Neural progenitor cell (in vitro differentiated cells): ENCODE measurements at regions not wholly inside any gene's neighbourhood (a gene's known extent, or its start where the extent isn't known, plus 50 kb on each side); places are given as distances from the start of the nearest gene placed in this dataset.

ENCODE experiments used
- DNase-seq: peaks from one replicate; pipeline ENCODE4 v3.0.0-alpha.2; 2016; ENCODE audit warnings: low spot score
- H2AFZ ChIP-seq: fragments of 200-600 bp; sonication (generic); replicated peaks from 2 replicates; pipeline ENCODE4 v1.6.1; 2016; ENCODE audit warnings: antibody characterized with exemption
- H3F3A ChIP-seq: fragments of 200-600 bp; sonication (generic); 2 replicates; pipeline ENCODE4 v1.6.1; 2016; ENCODE audit warnings: antibody characterized with exemption, low read depth
- H3K27ac ChIP-seq: fragments of 200-600 bp; sonication (generic); 2 replicates; pipeline ENCODE4 v1.5.1; 2016; ENCODE audit warnings: mild to moderate bottlenecking
- H3K27me3 ChIP-seq: fragments of 200-600 bp; sonication (generic); 2 replicates; pipeline ENCODE4 v1.6.1; 2016; ENCODE audit warnings: mild to moderate bottlenecking, moderate library complexity
- H3K36me3 ChIP-seq: fragments of 200-600 bp; sonication (generic); 2 replicates; pipeline ENCODE4 v1.5.1; 2016
- H3K4me1 ChIP-seq: fragments of 200-600 bp; sonication (generic); 2 replicates; pipeline ENCODE4 v1.6.1; 2016; ENCODE audit warnings: mixed run types
- H3K4me2 ChIP-seq: fragments of 200-600 bp; sonication (generic); 2 replicates; pipeline ENCODE4 v1.6.1; 2016
- H3K4me3 ChIP-seq: fragments of 200-600 bp; sonication (generic); 2 replicates; pipeline ENCODE4 v1.5.1; 2016
- H3K79me2 ChIP-seq: fragments of 200-600 bp; sonication (generic); 2 replicates; pipeline ENCODE4 v1.6.1; 2016; ENCODE audit warnings: low read depth
- H3K9ac ChIP-seq: fragments of 200-600 bp; sonication (generic); 2 replicates; pipeline ENCODE4 v1.6.1; 2016
- H3K9me3 ChIP-seq: fragments of 200-600 bp; sonication (generic); 2 replicates; pipeline ENCODE4 v1.5.1; 2016; ENCODE audit warnings: low read depth
- H4K20me1 ChIP-seq: fragments of 200-600 bp; sonication (generic); 2 replicates; pipeline ENCODE4 v1.6.1; 2016; ENCODE audit warnings: low read depth
- H3K27ac Mint-ChIP-seq: 3 replicates; pipeline ENCODE4 v1.8.0; 2021; ENCODE audit warnings: mixed read lengths
- H3K27me3 Mint-ChIP-seq: 2 replicates; pipeline ENCODE4 v1.8.0; 2022; ENCODE audit warnings: low read depth, mild to moderate bottlenecking, inconsistent platforms, moderate library complexity, mixed read lengths; ENCODE audit not compliant: insufficient read depth
- H3K36me3 Mint-ChIP-seq: 3 replicates; pipeline ENCODE4 v1.8.0; 2021; ENCODE audit warnings: mixed read lengths
- H3K4me1 Mint-ChIP-seq: 3 replicates; pipeline ENCODE4 v1.8.0; 2021; ENCODE audit warnings: mixed read lengths
- H3K4me3 Mint-ChIP-seq: 3 replicates; pipeline ENCODE4 v1.8.0; 2021; ENCODE audit warnings: mild to moderate bottlenecking, moderate library complexity, mixed read lengths
- H3K9me3 Mint-ChIP-seq: 3 replicates; pipeline ENCODE4 v1.8.0; 2020; ENCODE audit warnings: mixed read lengths
- EZH2 ChIP-seq: fragments of 200-600 bp; sonication (generic); IDR thresholded peaks from 2 replicates; pipeline ENCODE4 v1.6.1; 2017; ENCODE audit warnings: antibody characterized with exemption, mild to moderate bottlenecking, moderate library complexity
- EZH2phosphoT487 ChIP-seq: fragments of 200-600 bp; sonication (generic); IDR thresholded peaks from 2 replicates; pipeline ENCODE4 v1.6.1; 2017; ENCODE audit warnings: antibody characterized with exemption
- TF ChIP-seq, protein P1 (sequence below): fragments of 200-600 bp; sonication (generic); IDR thresholded peaks from 2 replicates; pipeline ENCODE4 v1.5.1; 2017; ENCODE audit warnings: antibody characterized with exemption, mild to moderate bottlenecking

DNA sequence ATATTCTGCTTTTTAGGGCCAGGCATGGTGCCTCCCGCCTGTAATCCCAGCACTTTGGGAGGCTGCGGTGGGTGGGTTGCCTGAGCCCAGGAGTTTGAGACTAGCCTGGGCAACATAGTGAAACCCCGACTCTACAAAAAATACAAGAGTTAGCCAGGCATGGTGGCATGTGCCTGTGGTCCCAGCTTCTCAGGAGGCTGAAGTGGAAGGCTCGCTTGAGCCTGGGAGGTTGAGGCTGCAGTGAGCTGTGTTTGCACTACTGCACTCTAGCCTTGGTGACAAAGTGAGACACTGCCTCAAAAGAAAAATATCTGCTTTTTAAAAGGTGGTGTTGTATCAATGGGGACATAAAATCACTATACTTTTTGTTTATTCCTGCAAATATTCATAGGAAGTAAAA is 112.8 kb downstream of the C3orf38 start:
- no peaks in the 10 kb centered on the region for H3K36me3 Mint-ChIP-seq
- DNase-seq = no peak
- TF ChIP-seq EZH2phosphoT487 = no peak
- TF ChIP-seq, protein P1, sequence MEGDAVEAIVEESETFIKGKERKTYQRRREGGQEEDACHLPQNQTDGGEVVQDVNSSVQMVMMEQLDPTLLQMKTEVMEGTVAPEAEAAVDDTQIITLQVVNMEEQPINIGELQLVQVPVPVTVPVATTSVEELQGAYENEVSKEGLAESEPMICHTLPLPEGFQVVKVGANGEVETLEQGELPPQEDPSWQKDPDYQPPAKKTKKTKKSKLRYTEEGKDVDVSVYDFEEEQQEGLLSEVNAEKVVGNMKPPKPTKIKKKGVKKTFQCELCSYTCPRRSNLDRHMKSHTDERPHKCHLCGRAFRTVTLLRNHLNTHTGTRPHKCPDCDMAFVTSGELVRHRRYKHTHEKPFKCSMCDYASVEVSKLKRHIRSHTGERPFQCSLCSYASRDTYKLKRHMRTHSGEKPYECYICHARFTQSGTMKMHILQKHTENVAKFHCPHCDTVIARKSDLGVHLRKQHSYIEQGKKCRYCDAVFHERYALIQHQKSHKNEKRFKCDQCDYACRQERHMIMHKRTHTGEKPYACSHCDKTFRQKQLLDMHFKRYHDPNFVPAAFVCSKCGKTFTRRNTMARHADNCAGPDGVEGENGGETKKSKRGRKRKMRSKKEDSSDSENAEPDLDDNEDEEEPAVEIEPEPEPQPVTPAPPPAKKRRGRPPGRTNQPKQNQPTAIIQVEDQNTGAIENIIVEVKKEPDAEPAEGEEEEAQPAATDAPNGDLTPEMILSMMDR = no peak
- TF ChIP-seq EZH2 = no peak
- Histone ChIP-seq H3K27ac (no peak overlapping the region), H3K9ac (no peak overlapping the region), H3K36me3 (no peaks in the 10 kb centered on the region), H3F3A (no peaks in the 10 kb centered on the region), H3K27me3 (no peaks in the 10 kb centered on the region), H3K9me3 (no peaks in the 10 kb centered on the region), H3K79me2 (no peaks in the 10 kb centered on the region), H3K4me1 (no peaks in the 10 kb centered on the region), H3K4me3 (no peak overlapping the region), H4K20me1 (no peaks in the 10 kb centered on the region), H2AFZ (peak overlapping the region; percentile 13), H3K4me2 (no peak overlapping the region)
- H3K4me1 Mint-ChIP-seq = peaks cover 4% of the 10 kb centered on the region
- H3K27ac Mint-ChIP-seq = no peak overlapping the region
- no peak overlapping the region for H3K4me3 Mint-ChIP-seq
- no peaks in the 10 kb centered on the region for H3K9me3 Mint-ChIP-seq
- H3K27me3 Mint-ChIP-seq = no peaks in the 10 kb centered on the region

DNA sequence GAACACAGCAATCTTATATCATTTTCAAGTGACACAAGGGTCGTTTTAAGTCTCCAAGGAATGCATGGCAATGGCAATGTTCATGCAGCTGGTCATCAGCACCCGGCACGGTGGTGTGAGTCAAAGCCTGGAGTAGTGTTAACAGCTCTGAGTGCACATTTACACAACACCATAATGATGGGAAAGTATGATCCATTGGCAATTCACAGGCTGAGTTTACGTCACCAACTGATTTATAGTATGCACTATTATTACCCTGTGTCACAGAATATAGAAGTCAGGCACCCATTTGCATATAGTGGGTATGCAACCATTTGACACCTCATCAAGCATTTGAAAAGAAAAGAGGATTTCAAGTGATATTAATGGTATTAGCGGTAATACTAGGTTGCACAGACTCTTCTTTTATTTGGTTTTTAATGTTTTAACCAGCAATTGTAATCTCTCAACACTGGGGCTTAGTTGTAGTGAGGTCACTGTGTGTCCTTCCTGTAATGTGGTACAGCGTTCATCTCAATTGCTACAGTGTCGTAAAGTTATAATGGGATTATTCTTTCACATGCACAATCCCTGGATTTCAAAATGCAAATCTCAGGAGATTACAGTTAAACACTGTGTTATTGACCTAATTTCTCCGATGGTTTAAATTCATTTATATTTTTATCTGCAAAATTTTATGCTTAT is 113.8 kb downstream of the C3orf38 start:
- Histone ChIP-seq H2AFZ (no peak overlapping the region), H3K9ac (no peak overlapping the region), H3K9me3 (no peaks in the 10 kb centered on the region), H3K79me2 (no peaks in the 10 kb centered on the region), H3F3A (no peaks in the 10 kb centered on the region), H3K4me1 (no peaks in the 10 kb centered on the region), H3K27ac (no peak overlapping the region), H3K27me3 (no peaks in the 10 kb centered on the region), H4K20me1 (no peaks in the 10 kb centered on the region), H3K36me3 (no peaks in the 10 kb centered on the region), H3K4me3 (no peak overlapping the region), H3K4me2 (no peak overlapping the region)
- TF ChIP-seq EZH2 = no peak
- no peak for TF ChIP-seq EZH2phosphoT487
- TF ChIP-seq, protein P1 = no peak
- DNase-seq = no peak
- no peaks in the 10 kb centered on the region for H3K27me3 Mint-ChIP-seq
- H3K27ac Mint-ChIP-seq = no peak overlapping the region
- peaks cover 4% of the 10 kb centered on the region for H3K4me1 Mint-ChIP-seq
- H3K9me3 Mint-ChIP-seq = no peaks in the 10 kb centered on the region
- H3K36me3 Mint-ChIP-seq = no peaks in the 10 kb centered on the region
- no peak overlapping the region for H3K4me3 Mint-ChIP-seq

DNA sequence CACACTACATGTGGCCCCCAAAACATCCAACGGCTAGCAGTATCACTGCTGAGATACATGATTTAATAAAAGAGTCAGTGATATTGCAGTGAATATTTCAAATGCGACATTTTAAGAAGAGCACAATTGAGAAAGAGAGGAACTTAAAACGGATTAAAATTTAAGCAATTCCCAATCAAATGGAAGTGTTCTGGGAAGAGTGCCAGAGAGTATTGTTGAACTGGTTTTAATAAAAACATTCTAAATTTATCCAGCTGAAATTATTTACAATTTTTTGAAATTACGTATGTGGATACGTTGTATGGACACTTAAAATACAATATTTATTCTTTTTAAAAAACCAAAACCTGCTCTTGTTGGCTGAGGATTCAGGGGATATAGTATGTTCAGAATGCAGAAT is 117.7 kb downstream of the C3orf38 start:
- H3K9ac ChIP-seq = no peak overlapping the region
- Mint-ChIP-seq H3K4me3 (no peak overlapping the region), H3K36me3 (no peaks in the 10 kb centered on the region), H3K4me1 (peaks cover 4% of the 10 kb centered on the region), H3K27me3 (no peaks in the 10 kb centered on the region), H3K27ac (no peak overlapping the region), H3K9me3 (no peaks in the 10 kb centered on the region)
- no peaks in the 10 kb centered on the region for H3F3A ChIP-seq
- no peaks in the 10 kb centered on the region for H3K27me3 ChIP-seq
- no peaks in the 10 kb centered on the region for H3K4me1 ChIP-seq
- no peak overlapping the region for H2AFZ ChIP-seq
- TF ChIP-seq, protein P1 = no peak
- TF ChIP-seq EZH2 (no peak), EZH2phosphoT487 (no peak)
- no peaks in the 10 kb centered on the region for H3K36me3 ChIP-seq
- H3K4me3 ChIP-seq = no peak overlapping the region
- no peaks in the 10 kb centered on the region for H4K20me1 ChIP-seq
- H3K4me2 ChIP-seq = no peak overlapping the region
- H3K9me3 ChIP-seq = no peaks in the 10 kb centered on the region
- no peak overlapping the region for H3K27ac ChIP-seq
- no peaks in the 10 kb centered on the region for H3K79me2 ChIP-seq
- no peak for DNase-seq
